ENCODE measurements at regions not wholly inside any gene's neighbourhood (a gene's known extent, or its start where the extent isn't known, plus 50 kb on each side); places are given as distances from the start of the nearest gene placed in this dataset.

DNA sequence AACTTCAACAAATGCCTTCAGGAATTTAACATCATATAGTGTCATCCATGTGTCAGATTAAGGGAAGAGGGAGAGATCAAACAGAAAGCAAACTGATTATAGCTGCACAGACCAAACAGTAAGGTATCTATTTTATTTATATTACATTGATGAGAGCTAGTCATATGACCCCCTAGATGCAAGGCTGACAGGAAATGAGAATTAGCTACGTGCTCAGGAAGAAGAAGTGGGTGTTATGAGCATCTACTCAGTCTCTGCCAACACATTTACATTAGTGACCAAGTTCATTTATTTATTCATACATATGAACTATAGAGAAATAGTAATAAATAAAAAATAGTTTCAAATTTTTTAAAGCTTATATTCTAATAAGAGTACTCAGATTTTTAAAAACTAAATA, 787.3 kb downstream of the KCTD16 start:
- FAIRE-seq (no peak), DNase-seq (ENCODE audit: insufficient read length, low spot score) (no peak)
- no peak for TF ChIP-seq POLR2A (IDR thresholded peaks at IDR 0.05; ENCODE audit: low read depth, low read length)

DNA sequence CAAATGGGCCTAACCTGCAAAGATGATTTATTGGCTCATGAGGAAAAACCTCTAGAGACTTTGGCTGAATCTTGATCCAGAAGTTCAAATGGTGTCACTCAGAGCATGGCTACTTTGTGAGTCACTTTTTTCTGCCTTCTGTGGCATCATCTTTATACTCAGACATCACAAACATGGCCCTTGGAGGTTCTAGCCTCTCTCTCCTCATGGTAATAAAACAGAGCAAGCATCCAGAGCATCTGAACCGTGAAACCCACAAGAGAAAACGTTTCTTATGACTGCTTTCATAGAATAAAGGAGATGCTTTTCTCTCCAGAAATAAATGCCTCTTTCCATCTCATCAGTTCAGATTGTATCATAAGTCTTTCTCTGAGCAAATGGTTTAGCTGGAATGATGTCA, 780.3 kb downstream of the KCTD16 start:
- no peak for DNase-seq (ENCODE audit: insufficient read length, low spot score)
- no peak for FAIRE-seq
- no peak for TF ChIP-seq POLR2A (IDR thresholded peaks at IDR 0.05; ENCODE audit: low read depth, low read length)

DNA sequence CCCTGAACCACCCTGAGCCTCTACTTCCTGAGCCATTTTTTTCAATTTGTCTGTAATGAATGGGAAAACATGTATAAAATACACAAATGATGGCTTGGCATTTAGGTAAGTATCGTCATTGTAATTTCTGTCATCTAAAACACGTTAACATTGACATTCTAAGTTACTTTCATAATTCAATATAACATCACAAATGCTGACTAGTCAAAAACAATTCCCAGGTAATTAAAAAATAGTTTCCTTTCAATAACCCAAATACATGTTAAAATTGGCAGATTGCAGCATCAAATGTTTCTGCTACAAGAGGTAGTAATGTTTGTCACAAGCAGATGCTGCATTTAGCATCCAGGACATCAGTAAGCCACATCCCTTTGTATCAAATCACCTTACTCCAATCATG, 776.4 kb downstream of the KCTD16 start:
- TF ChIP-seq POLR2A (IDR thresholded peaks at IDR 0.05; ENCODE audit: low read depth, low read length), result no peak
- DNase-seq (ENCODE audit: insufficient read length, low spot score) (no peak), FAIRE-seq (no peak)

DNA sequence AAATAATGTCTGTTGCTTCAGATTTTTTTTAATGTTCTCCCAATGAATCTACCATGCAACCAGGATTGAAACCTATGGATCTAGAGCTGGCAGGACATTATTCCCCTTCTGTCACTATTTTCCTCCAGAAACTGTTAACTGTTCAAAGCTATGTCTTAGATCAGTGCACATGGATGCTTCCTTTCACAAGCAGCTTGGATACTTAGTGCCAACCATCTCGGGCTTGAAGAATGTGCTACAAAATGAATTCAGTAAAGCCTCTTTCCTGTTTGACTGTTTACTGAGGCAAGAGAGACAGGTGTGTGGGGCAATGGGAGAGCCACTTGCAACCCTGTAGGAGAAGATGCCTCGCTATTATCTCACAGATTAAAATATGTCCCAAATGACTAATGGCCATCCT, 774.8 kb downstream of the KCTD16 start:
- DNase-seq (ENCODE audit: insufficient read length, low spot score) (no peak), FAIRE-seq (no peak)
- no peak for TF ChIP-seq POLR2A (IDR thresholded peaks at IDR 0.05; ENCODE audit: low read depth, low read length)

DNA sequence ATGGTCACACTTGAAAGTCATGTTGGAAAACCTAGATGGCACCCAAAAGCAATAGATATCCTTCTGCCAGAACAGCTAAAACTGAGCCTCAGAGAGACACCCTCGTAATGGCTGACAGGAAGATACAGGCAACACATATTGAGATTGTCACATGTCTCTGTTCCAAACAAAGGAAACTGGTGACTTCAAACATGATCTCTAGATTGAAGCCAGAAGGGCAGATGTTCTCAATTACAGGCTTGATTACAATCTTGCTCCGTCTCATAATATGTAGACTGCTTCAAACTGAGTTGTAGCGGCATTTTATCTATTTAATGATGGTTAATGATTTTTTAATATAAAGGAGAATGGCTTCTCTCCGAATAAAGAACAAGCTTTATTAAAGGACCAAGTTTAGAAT, 774.3 kb downstream of the KCTD16 start:
- DNase-seq (ENCODE audit: insufficient read length, low spot score), result no peak
- TF ChIP-seq POLR2A (IDR thresholded peaks at IDR 0.05; ENCODE audit: low read depth, low read length), result no peak
- FAIRE-seq, result no peak

DNA sequence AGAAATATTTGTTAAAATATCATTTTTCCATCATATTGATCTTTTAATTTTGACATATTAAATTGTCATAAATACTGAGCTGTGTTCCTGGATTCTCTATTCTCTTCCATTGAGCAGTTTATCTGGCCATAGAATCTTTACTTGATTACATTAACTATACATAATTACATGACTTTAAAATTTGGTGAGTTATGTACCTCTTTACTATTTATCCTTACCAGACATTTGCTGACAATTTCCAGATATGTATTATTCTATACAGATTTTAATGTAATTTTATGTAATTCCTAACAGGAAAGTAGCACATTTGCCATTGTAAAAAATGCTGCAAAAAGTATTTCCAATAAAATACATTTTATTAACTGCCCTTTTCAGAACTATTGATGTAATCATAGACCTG, 770.3 kb downstream of the KCTD16 start:
- FAIRE-seq, result no peak

DNA sequence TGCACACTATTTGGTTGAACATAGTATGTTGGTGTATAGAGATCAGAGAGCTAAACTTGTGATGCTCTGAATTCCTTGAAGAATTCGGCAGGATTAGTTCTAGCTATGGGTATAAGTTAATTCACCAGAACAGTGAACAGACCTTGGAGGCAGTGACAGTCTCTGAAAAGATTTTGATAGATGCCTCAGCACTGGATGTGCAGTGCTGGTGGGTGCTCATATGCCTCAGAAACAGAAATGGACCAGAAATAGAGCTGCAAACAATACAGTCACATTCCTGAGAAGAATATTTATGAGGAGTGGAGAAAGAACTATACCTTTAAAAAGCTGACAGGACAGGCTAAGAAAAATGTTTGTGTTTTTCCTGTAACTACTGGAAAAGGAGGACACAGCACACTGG, 747.7 kb downstream of the KCTD16 start:
- no peak for TF ChIP-seq POLR2A (IDR thresholded peaks at IDR 0.05; ENCODE audit: low read depth, low read length)
- FAIRE-seq, result no peak
- no peak for DNase-seq (ENCODE audit: insufficient read length, low spot score)

More for the DNA sequence above, 770.3 kb downstream of the KCTD16 start:
- no peak for DNase-seq (ENCODE audit: insufficient read length, low spot score)
- TF ChIP-seq POLR2A (IDR thresholded peaks at IDR 0.05; ENCODE audit: low read depth, low read length), result no peak

DNA sequence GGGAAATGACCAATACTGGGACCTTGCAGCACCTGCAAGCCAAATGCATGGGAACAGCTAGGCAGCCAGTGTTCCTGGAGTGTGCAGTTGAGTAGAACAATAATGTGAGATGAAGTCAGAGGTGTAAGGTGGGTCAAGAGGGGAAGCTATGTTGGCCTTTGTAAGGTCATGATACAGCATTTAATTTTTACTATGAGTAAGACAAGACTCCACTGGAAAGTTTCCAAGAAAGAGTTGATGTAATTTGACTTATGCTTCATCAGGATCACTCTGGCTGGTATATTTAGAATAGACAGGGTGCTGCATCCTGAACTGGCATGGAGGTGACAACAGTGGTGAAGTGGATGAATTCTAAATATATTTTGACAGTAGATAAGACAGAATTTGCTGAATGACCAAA, 744.8 kb downstream of the KCTD16 start:
- no peak for FAIRE-seq
- TF ChIP-seq POLR2A (IDR thresholded peaks at IDR 0.05; ENCODE audit: low read depth, low read length), result no peak
- DNase-seq (ENCODE audit: insufficient read length, low spot score), result no peak

DNA sequence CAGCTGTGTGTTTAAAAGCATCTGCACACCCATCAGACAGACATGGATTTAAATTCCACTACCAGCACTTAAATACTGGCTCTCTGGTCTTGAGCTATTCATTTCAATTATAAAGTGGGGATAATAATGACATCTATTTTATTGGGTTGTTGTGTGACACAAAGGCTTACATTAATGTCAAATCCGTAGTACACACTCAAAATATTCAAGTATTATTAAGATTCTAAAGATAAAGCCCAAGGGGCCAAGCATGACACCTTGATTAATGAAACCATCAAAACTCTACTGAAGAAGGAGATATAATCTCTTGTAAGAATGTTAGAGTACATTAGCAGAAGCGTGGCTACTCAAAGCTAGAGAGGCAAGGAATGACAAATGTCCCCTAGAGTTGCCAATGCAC, 743.0 kb downstream of the KCTD16 start:
- TF ChIP-seq POLR2A (IDR thresholded peaks at IDR 0.05; ENCODE audit: low read depth, low read length), result no peak
- no peak for DNase-seq (ENCODE audit: insufficient read length, low spot score)
- FAIRE-seq, result no peak

DNA sequence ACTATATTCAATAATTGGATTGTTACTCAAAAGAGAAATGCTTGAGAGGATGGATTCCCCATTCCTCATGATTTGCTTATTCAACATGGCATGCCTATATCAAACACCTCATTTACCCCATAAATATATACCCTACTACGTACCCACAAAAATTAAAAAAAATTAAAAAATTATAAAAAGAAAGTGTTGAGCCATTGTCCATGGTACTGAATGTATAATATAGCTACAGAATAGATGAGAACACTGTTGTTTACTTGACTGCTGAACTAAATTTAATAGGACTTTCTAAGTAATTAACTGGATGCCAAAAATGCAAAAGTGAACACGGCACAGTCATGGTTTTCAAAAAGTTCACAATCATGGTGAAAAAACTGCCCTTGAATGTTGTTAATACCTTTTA, 725.8 kb downstream of the KCTD16 start:
- no peak for TF ChIP-seq POLR2A (IDR thresholded peaks at IDR 0.05; ENCODE audit: low read depth, low read length)
- FAIRE-seq (no peak), DNase-seq (ENCODE audit: insufficient read length, low spot score) (no peak)

DNA sequence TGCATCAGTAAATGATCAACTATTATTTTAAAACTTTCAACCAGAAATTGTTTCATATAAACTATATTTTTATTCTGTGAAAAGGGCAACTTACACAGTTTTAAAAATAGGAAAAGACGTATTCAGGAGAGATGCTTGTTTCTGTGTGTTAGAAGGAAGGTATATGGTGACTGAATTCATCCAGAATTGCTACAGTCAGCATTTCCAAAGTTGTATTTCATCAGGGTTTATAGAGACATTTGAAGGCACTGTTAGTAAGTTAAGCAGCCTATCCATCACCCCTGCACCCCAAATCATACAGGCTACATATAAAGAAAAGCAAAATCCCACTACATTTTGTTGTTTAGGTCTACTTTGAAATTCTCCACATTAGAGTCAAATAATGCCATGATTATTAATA, 716.0 kb downstream of the KCTD16 start:
- FAIRE-seq (no peak), DNase-seq (ENCODE audit: insufficient read length, low spot score) (no peak)
- TF ChIP-seq POLR2A (IDR thresholded peaks at IDR 0.05; ENCODE audit: low read depth, low read length), result no peak

DNA sequence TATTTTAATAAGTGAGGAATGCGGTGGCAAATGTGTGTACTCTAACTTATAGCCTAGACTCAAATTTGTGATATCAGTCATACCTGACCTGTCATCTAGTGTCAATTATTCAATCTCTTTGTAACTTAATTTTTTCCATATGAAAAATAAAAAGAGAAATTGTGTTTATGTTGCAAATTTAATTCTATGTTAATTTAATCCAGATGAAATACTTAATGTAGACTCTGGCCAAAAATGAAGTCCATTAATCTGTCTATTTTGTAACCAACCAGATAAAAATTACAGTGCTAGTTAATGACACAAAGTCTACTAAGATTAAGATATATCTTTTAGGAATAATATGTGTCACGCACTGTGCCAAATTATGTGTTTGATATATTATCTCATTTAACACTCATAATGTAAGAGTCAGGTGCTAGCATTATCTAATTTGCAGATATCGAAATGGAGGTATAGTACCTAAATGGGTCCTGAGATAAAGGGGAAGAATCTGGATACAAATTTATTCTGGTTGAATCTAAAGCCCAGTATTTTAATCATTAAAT, 712.1 kb downstream of the KCTD16 start:
- no peak for FAIRE-seq

DNA sequence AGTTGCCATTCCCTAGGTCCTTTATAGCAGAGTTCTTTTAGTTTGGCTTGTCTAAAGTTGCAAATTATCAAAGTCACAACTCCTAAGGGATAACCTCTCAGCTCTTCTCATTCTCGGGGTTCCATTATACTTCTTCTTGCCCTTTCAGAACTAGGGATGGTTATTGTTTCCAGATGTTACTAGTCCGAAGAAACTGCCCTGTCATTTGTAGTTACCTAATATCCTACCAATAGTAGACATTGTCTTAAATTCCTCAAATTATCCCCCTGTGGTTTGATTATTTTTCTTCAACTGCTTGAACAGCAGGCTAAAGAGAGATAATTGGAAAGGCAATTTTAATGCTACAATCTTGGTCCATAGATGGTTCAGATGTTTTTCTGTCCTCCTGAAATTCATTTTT, 709.8 kb downstream of the KCTD16 start:
- no peak for FAIRE-seq
- no peak for DNase-seq (ENCODE audit: insufficient read length, low spot score)
- no peak for TF ChIP-seq POLR2A (IDR thresholded peaks at IDR 0.05; ENCODE audit: low read depth, low read length)

More for the DNA sequence above, 712.1 kb downstream of the KCTD16 start:
- TF ChIP-seq POLR2A (IDR thresholded peaks at IDR 0.05; ENCODE audit: low read depth, low read length), result no peak
- DNase-seq (ENCODE audit: insufficient read length, low spot score), result no peak

DNA sequence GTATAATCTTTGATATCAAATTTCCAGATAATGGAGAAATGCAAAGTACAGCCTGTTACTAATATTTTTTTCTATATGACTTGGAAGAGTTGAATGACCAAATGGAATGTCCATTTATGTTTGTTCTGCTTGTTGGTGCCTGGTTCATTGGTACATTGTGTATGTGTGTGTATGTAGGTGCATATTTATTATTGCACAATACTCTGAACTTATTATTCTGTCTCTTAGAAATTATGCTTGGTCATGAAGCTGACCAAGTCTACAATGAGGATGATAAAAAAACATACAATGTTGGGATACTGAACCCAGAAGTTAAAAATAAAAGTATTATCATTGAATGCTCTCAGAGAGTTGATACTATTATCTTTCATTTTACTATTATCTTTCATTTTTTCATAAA, 706.3 kb downstream of the KCTD16 start:
- no peak for FAIRE-seq
- no peak for TF ChIP-seq POLR2A (IDR thresholded peaks at IDR 0.05; ENCODE audit: low read depth, low read length)
- DNase-seq (ENCODE audit: insufficient read length, low spot score), result no peak

DNA sequence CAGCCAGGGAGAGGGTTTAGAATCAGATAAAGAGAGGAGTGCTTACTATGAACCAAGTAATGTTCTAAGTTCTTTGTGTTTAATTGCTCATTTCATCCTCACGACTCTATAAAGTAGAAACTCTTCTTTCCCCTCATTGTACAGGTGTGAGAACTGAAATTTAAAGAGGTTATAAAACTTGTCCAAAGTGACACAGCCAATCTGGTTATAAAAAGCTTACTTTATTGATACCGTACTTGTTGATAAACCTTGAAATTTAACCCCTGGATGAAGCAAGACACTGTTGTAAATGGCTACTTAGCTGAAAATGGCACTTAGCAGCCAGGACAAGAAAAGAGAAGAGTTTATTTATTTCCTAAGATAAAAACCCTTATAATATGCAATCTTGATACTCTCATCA, 702.4 kb downstream of the KCTD16 start:
- DNase-seq (ENCODE audit: insufficient read length, low spot score) (no peak), FAIRE-seq (no peak)
- TF ChIP-seq POLR2A (IDR thresholded peaks at IDR 0.05; ENCODE audit: low read depth, low read length), result no peak

DNA sequence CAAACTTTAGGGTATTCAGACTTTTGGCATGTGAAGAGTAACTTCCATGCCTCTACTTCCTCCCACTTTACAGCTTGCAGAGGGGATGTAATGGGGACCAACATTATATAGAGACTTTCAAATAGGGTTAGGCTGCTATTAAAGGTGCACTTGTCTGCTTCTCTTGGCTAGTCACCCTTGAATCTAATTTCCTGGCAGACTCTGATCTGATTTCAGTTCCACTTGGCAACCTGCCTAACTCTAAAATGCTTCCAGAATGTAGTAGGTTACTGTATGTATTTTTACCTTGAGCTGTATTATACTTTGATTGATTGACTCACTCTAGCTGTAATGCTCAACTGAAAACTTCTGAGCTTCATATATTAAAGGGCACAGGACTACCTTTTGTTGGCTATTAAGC, 693.4 kb downstream of the KCTD16 start:
- no peak for TF ChIP-seq POLR2A (IDR thresholded peaks at IDR 0.05; ENCODE audit: low read depth, low read length)
- no peak for DNase-seq (ENCODE audit: insufficient read length, low spot score)
- no peak for FAIRE-seq

Measured in H54 (cell line).